WERI-Rb-1 (cell line): ENCODE measurements at regions not wholly inside any gene's neighbourhood (a gene's known extent, or its start where the extent isn't known, plus 50 kb on each side); places are given as distances from the start of the nearest gene placed in this dataset.

Experiments
- DNase-seq: peaks from one replicate; pipeline ENCODE4 v3.0.0-alpha.2; 2020
- H3K27ac ChIP-seq: fragments of 250-450 bp; sonication (Bioruptor Pico); 2 replicates; pipeline ENCODE4 v1.5.1; 2020; ENCODE audit warnings: mild to moderate bottlenecking, moderate library complexity
- H3K27me3 ChIP-seq: fragments of 250-450 bp; sonication (Bioruptor Pico); 2 replicates; pipeline ENCODE4 v1.5.1; 2021; ENCODE audit warnings: mild to moderate bottlenecking, low read depth, moderate library complexity; ENCODE audit not compliant: insufficient read depth, severe bottlenecking
- H3K36me3 ChIP-seq: fragments of 250-450 bp; sonication (Bioruptor Pico); 2 replicates; pipeline ENCODE4 v1.5.1; 2020; ENCODE audit warnings: mild to moderate bottlenecking, moderate library complexity
- H3K4me3 ChIP-seq: 2 replicates; pipeline ENCODE4 v1.5.1; 2011; ENCODE audit warnings: low read depth, mild to moderate bottlenecking, control low read depth, low read length
- H3K9me3 ChIP-seq: fragments of 250-450 bp; sonication (Bioruptor Pico); 2 replicates; pipeline ENCODE4 v1.5.1; 2021; ENCODE audit warnings: mild to moderate bottlenecking, moderate library complexity; ENCODE audit not compliant: severe bottlenecking
- CTCF ChIP-seq: IDR thresholded peaks from 2 replicates; pipeline ENCODE4 v1.5.1; 2011; ENCODE audit warnings: low read depth, mild to moderate bottlenecking, control low read depth, inconsistent platforms, low read length

GRCh38 chr11:115784796-115785521 lies 280.7 kb upstream of the CADM1 start:
- no peaks in the 10 kb centered on the region for H3K27me3 ChIP-seq
- no peak overlapping the region for H3K4me3 ChIP-seq
- no peaks in the 10 kb centered on the region for H3K9me3 ChIP-seq
- no peak overlapping the region for H3K27ac ChIP-seq
- no peaks in the 10 kb centered on the region for H3K36me3 ChIP-seq
- DNase-seq: no peak
- TF ChIP-seq CTCF: no peak

GRCh38 chr11:115780646-115781362 lies 276.6 kb upstream of the CADM1 start:
- Histone ChIP-seq H3K9me3 (no peaks in the 10 kb centered on the region), H3K36me3 (no peaks in the 10 kb centered on the region), H3K4me3 (no peak overlapping the region), H3K27ac (no peak overlapping the region), H3K27me3 (no peaks in the 10 kb centered on the region)
- TF ChIP-seq CTCF: no peak
- DNase-seq: no peak

- H3K4me3 ChIP-seq: no peak overlapping the region
- DNase-seq: no peak
- TF ChIP-seq CTCF: no peak
Observed at GRCh38 chr11:115778928-115779650, 274.9 kb upstream of the CADM1 start.

GRCh38 chr11:115776916-115777315 lies 272.7 kb upstream of the CADM1 start:
- no peaks in the 10 kb centered on the region for H3K9me3 ChIP-seq
- no peak for TF ChIP-seq CTCF
- H3K27ac ChIP-seq: no peak overlapping the region
- no peak for DNase-seq
- no peaks in the 10 kb centered on the region for H3K27me3 ChIP-seq
- no peak overlapping the region for H3K4me3 ChIP-seq
- no peaks in the 10 kb centered on the region for H3K36me3 ChIP-seq

More at GRCh38 chr11:115778928-115779650, 274.9 kb upstream of the CADM1 start:
- no peaks in the 10 kb centered on the region for H3K27me3 ChIP-seq
- no peak overlapping the region for H3K27ac ChIP-seq
- H3K36me3 ChIP-seq: no peaks in the 10 kb centered on the region
- no peaks in the 10 kb centered on the region for H3K9me3 ChIP-seq

- Histone ChIP-seq H3K9me3 (no peaks in the 10 kb centered on the region), H3K36me3 (no peaks in the 10 kb centered on the region), H3K27ac (no peak overlapping the region), H3K27me3 (no peaks in the 10 kb centered on the region), H3K4me3 (no peak overlapping the region)
- TF ChIP-seq CTCF: no peak
- peak; percentile 18 for DNase-seq
Observed at GRCh38 chr11:115775846-115776245, 271.6 kb upstream of the CADM1 start.
